HG03045 (cell line): ENCODE measurements at regions not wholly inside any gene's neighbourhood (a gene's known extent, or its start where the extent isn't known, plus 50 kb on each side); places are given as distances from the start of the nearest gene placed in this dataset.

Experiments used
- ATAC-seq: cut with Tn5 transposase; IDR thresholded peaks from one replicate; pipeline ENCODE4 v1.9.1; 2021; ENCODE audit warnings: mild to moderate bottlenecking, moderate library complexity; ENCODE audit not compliant: unreplicated experiment

DNA sequence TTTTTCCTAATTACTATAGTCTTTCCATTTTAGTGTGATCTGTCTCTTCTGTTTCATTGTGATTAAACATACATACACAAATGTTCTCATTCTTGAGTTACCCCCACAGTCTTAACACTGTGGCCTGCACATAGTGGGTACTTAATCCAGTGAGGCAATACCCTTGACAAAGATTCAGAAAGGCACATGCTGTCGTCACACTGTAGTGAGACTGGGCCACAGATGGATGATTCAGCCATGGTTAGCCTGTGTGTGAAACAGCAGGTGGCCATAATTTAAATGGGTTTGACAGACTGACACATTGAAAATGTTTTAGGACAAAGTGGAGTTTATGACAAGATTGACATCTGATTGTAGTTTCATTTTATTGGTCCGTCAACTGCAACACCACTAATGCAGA is 313.1 kb downstream of the C11orf87 start:
- no peak for ATAC-seq

DNA sequence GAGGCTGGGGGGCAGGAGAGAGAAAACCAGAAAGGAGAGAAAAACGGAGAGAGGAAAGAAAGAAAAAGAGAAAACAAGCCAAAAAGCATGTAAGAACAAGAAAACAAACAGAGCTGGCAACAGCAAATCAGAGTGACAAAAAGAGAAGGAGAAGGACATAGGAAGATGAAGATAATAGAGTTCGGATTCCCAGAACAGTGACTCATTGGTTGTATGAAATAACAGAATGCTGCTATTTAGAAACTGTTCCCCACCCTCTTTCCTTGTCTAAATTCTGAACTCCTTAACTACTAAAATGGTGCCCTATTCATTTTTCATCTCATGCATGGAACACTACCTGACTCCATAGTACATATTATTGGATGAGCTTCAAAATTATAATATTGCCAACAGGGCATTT is 317.4 kb downstream of the C11orf87 start:
- no peak for ATAC-seq

DNA sequence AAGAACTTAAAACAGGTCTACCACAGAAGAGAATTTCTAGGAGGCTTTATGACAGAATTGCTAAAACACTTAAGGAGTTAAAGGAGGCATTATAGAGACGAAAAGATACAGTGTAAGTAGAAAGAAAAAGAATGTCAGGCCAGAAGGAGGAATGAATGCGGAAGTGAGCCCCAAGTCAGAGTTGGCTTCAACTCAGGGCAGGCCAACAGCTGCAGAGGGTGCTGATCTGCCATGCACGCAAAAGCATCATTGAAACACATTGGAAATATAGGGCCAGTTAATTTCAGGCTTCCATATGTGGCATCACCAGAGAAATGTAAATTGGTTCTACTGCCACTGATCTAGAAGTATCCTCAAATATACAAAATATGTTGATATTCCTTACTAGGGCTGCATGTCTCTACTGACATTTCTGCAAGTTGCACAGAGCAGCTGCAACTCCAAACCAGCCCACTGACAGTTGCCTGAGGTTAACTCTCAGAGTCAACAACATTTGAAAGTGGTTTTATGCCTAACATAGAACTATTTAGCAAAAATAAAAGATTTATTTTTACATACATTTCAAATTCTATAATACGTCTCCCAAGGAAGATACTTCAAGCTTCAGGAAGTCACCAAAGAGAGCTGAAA is 324.1 kb downstream of the C11orf87 start:
- ATAC-seq: no peak

DNA sequence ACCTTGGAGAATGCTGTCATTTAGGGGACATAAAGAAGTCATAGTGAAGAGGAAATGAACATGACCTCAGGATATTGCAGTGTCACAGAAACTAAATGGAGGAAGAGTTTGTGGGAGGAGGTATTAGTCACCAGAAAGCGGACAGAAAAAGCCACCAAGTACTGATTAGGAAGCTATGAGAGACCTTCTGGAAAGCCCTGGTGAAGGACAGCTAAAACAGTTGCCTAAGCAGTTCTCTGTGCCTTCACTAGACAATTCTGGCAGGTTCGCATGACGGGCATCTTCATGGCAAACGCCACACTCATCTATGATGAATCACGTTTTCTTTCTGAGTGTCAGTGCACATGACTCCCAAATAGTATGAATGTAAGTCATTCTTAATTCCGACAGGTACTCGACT is 325.8 kb downstream of the C11orf87 start:
- ATAC-seq: no peak

DNA sequence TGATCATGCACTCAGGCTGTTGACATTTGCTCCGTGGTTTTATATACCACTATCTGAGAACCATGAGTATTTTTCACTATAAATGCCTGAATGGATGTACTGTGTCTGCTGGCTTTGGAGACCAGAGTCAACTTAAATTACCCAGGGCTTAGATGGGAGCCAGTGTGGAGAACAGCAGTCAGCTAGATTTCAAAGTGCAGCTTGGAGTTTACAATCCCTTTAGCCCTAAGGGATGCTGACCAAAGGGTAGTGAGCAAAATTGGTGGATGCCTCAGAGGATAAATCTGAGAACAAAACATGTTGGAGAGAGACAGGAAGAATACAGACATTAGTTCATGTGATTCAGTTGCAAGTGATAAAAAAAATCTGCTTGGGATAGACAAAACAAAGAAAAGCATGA is 327.5 kb downstream of the C11orf87 start:
- ATAC-seq: no peak

DNA sequence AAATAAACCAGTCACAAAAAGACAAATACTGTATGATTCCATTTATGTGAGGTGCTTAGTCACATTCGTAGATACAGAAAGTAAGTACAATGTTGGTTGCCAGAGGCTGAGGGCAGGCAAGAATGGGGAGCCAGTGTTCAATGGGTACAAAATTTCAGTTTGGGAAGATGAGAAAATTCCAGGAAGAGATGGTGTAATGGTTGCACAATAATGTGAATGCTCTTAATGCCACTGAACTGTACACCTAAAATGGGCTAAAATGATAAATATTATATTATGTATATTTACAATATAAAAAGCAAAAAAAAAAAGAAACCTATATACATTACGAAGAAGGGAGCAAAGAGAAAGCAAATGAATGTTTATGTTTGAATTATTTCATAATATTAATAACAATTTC is 329.0 kb downstream of the C11orf87 start:
- no peak for ATAC-seq

DNA sequence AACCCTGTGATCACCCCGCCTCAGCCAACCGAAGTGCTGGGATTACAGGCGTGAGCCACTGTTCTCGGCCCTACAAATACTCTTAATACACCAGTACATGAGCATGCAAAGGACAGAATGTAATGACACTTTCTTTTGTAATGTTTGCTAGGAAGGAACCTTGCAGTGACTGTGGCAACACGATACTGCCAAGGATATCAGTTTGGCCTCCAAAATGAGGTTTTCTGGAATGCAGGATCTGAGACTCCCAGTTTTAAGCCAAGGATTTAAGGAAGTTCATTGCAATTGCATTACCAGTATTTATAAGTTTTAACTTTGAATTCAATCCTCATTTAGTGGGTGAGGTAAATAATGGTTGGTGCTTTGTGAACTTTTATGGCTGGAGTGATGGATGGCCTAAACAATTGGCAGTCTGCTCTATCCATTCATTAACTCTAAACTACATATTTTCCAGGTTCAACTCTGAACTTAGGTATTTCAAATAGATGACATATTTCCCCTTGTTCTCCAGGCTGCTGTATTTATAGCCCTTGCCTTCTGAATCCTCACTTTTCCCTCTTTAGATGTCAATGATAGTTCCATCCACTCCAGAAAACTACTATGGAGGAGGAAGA is 330.3 kb downstream of the C11orf87 start:
- no peak for ATAC-seq

DNA sequence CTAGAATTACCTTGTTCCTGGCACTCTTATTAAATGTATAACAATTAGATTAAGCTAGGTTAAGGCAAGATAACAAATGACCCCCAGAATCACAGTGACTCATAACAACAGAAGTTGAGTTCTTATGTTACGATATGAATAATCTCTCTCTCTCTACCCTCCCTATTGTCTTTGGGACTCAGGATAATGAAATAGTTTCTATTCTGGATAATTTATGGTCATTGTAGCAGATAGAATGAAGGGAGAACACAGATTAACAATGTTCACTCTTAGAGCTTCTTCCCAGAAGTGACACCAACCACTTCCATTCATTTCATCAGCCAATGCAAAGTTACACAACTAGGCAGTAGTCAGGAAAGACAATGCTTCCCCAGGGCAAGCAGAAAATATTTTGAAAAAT is 334.5 kb downstream of the C11orf87 start:
- ATAC-seq: no peak

DNA sequence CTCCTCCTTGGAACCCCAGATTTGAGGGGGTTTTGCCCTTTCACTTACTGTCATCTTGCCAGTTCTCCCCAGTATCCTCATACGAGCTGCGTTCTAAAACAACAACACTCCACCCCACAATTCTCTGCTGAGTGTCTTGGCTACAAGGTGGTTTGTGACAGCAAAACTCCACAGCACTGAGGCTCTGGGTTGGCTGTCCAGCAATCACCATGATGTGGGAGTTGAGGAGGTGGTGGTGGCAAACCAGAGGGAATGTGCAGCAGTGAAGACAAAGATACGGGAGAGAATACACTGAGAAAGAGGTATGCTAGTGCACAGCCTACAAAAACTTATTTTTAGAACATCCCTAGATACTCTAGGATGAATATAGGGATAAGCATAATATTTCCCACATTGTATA is 335.0 kb downstream of the C11orf87 start:
- ATAC-seq: no peak

DNA sequence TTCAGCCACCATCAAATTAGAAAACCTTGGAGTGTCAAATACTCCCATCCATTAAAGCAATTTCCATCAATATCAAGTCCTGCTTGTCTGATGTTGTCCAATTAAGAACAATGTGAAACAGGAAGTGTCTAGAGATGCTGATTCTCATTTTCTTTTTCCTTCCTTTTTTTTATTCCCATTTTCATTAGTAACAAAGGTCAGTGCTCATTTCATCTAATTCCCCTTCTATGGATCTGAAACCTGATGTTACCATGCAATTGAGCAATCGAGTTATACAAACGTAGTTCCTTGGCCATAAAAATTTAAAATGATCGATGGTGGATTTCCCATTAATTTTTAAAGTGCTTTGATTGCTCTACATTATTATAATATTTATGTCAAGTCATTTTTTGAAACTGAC is 330.6 kb upstream of the ZC3H12C start:
- no peak for ATAC-seq

DNA sequence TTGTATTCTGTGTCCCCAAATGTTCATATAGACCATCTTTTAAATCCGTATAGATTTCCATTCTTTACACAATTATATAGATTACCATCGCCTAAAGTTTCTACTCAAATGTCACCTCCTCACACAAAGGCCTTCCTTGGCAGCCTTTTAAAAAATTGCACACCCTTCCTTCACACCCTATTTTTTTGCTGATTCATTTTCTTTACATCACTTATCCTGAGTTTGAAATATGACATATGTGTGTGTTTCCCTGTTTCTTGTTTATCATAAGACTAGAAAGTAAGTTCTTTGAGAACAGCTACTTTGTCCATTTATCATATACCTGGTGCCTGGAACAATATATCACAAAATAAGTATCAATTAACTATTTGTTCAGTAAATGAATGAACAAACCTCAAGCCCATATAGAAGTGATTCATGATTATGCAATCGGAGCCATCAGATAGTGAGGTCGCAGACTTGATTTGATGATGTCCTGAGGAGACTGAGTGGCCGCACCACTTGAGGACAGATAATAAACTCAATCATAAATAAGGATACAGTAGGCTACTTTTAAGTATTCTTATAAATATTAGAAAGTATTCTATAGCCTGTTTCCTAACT is 327.4 kb upstream of the ZC3H12C start:
- ATAC-seq: no peak

DNA sequence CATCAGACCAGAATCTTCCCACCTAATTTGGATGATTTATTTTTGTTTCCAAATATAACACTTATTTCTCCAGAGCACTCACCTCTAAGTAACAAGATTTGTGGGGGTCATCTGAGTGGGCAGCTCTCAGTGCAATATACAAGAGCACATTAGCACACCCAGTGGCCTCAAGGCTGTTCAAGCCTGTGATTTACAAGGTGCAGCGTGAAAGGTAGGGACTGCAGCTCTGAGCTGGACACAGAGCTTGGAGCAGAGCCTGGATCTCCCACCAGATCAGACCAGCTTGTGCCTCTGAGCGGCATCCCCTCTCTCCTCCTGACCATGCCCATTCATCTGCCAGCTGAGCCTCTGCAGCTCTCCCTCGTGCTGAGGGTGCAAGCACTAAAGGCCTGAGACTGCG is 323.3 kb upstream of the ZC3H12C start:
- no peak for ATAC-seq

DNA sequence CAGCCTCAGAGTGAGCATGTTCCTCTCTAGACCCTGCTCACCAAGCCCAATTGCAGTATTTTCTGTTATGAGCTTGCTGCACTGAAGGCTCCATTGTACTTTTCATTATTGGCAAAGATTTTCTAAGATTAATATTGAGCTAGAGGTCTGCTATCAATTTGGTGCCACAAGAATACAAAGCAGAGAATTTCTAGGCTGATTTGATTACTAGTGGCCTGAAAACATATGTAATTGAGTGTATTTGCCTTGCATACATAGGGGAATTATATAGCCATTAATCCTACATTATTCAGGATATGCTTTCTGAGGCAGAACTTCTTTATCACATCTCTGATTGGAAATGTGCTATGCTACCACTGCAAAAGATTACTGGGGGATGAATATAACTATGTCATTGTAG is 322.9 kb upstream of the ZC3H12C start:
- no peak for ATAC-seq

DNA sequence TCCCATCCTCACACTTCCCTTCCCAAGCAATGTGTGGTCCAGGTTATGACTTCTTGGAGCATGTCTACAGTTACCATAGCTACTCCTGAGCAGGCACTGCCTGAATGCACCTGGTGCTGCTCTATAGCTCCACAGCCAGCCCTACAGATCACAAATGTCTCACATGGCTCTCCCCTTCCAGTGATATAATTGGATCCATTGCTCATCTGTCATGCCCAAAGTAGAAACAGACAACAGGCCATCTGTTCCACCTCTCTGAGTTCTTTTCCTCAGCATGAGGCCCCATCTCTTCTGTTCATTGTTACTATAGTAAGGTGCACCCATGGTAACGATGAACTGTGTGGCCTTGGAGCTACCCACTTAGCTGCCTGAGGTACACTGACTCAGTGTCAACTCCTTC is 320.3 kb upstream of the ZC3H12C start:
- no peak for ATAC-seq

DNA sequence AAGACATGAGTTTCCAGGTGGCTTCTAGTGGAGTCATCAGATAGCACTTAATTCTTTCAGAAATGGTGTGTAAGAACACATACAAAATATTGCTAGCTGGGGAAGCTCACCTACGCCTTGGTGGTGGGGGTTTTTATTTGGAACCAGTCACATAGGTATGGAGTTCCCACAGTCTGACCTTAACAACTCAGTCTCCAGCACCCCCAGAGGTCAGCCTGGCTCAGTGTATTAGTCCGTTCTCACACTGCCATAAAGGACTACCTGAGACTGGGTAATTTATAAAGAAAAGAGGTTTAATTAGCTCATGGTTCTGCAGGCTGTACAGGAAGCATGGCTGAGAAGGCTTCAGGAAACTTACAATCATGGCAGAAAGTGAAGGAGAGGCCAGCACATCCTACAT is 317.5 kb upstream of the ZC3H12C start:
- ATAC-seq: no peak

DNA sequence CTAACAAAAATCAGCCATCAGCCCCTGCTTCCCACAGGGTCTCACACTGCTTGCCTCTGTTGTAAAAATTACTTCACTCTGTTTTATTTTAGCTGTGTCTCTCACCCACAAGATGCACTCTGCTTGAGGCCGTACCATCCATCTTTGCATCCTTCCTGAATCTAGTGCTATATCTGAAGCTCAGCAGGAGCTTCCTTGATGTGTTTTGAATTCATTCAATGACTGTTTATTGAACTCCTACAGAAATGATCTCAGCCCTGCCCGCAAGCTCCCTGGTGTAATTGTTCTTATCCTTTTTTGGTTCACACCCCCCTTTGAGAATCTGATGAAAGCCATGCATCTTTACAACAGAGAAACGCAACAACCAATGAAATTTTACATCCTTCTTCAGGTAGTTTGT is 310.2 kb upstream of the ZC3H12C start:
- ATAC-seq: no peak

DNA sequence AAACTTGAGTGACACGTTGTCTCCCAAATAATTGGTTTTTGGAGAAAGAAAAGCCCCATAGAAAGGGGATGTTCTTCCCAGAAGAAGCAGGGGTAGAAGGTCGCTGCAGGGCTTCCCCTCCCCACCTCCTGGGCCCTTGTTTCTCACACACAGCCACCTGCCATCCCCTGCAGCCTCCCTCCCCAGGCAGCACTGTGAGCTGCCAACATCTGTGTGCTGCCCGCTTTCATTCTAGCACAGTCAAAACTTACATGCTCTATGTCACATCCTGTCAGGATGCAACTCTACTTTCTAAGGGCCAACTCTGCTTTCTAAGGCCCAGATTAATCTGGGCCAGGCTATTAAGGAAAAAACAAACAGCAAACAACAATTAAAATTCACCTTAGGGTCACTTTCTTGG is 309.4 kb upstream of the ZC3H12C start:
- ATAC-seq: peak; percentile 69

DNA sequence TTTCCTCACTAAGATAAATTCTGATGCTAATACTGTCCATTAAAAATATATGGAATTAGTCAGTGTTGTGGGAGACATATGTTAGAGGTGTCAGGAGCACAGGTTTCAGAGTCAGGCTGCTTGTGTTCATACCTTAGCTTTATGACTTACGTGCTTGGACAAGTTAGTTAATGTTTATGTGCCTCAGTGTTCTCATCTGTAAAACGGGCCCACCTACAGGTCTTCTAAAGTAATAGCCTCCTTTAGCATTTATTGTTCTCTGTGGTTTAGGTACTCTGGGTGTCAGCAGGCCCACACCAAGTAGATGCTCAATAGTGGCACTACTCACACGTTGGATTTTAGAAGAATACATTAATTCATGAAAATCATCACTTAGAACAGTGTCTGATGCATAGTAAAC is 308.7 kb upstream of the ZC3H12C start:
- no peak for ATAC-seq

DNA sequence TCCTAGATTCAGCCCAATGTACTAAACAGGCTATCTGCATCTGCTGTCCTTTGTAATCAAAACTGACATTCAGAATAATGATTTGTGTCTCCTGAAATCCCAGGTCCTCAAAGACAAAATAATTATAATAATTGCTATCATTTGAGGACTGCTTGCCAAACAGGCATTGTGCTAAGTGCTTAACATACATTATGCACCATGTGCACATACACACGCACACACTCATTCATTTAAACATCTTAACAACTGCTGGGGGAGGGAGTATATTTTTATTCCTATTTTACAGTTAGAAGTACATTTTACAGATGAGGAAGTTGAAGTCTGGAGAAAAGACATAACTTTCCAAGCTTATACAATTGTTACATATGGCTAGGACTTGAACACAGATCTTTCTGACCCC is 308.0 kb upstream of the ZC3H12C start:
- ATAC-seq: no peak

DNA sequence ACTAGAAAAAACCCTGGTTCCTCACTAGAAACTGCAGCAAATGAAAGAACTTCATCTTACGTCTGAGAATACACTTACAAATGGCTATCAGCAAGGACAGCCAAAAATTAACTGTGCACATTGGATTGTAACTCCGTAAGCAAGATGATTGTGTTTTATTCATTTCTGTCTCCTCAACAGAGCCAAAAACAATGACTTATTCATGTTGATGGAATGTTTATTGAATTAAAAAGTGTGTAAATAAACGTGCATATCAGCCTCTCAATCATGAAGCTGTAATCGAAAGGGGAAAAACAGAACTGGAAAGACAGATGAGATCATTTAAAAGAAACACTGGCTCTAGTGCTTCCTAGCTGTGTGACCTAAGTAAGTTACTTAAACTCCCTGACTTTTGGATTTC is 307.5 kb upstream of the ZC3H12C start:
- no peak for ATAC-seq

DNA sequence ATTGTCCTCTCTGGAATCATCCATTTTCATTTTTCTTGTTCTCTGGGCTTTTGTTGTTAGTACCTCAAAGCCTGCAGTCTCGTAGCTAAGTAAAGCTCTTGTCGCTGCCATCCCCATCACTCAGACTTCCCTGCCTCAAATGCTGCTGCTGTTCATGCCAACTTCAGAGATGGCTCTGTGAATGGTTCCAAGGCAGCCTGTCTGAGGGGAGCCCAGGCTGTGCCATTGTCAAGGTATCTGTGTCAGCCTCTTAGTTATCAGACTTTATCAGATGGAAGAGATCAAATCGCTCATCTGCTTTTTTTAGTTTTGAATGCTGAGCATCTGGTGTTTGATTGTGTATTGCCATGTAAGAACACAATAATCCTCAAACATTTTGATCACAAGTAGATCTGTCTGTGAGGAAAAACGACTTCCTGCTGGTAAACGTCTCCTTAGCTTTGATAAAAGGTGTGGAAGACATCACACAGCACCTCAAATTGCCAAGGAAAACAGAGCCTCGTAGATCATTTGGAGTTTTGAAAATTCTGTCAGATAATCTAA is 304.2 kb upstream of the ZC3H12C start:
- no peak for ATAC-seq

DNA sequence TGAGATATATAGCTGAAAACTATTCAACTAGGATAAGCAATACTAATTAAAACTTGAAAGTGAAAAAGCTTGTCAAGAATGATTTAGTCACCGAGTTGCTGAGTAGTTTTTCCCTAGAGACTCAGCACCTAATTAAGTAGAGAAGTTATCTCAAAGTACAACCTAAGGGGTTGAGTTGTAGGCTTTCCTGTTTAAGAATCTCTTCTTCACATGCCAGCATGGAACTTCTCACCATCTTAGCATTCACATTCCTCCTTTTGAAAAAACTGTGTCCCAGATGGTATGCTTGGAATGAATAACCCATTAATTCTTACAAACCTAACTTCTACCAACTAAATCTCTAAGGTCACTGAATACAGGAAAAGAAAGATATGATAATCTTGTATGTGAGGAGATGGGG is 303.3 kb upstream of the ZC3H12C start:
- ATAC-seq: no peak

DNA sequence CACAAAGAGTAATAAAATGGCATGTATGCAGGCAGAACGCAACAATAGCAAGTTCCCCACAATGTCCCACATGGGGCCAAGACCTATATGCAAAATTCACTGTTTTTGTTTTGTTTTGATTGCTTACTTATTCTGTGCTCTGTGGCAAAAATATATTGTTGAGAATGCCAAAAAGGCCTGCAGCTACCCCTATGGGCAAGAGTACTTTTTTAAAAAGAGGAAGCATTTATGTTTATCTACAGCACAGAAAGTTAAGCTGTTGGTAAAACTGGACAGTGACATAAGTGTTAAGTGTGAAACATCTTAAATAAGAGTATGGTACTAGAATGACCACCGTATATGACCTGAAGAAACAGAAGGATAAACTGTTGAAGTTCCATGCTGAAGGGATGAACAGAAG is 301.9 kb upstream of the ZC3H12C start:
- ATAC-seq: no peak
